Hepatocyte (in vitro differentiated cells): ENCODE measurements at regions not wholly inside any gene's neighbourhood (a gene's known extent, or its start where the extent isn't known, plus 50 kb on each side); places are given as distances from the start of the nearest gene placed in this dataset.

Experiments
- CTCF ChIP-seq: fragments of 200-600 bp; sonication (generic); IDR thresholded peaks from 2 replicates; pipeline ENCODE4 v1.5.1; 2016; ENCODE audit warnings: antibody characterized with exemption, mild to moderate bottlenecking; ENCODE audit not compliant: poor library complexity
- EZH2phosphoT487 ChIP-seq: fragments of 200-600 bp; sonication (generic); IDR thresholded peaks from one replicate; pipeline ENCODE4 v1.6.1; 2018; ENCODE audit warnings: antibody characterized with exemption, mild to moderate bottlenecking, low read depth, moderate library complexity; ENCODE audit not compliant: unreplicated experiment, severe bottlenecking

GRCh38 chr6:72519871-72520270 is 102.0 kb upstream of the KCNQ5 start:
- TF ChIP-seq CTCF (no peak), EZH2phosphoT487 (no peak)
